Skeletal muscle satellite cell (primary cell): ENCODE measurements at regions not wholly inside any gene's neighbourhood (a gene's known extent, or its start where the extent isn't known, plus 50 kb on each side); places are given as distances from the start of the nearest gene placed in this dataset.

Experiments
- H3K27me3 ChIP-seq: 2 replicates; pipeline ENCODE4 v1.7.0; 2013; ENCODE audit warnings: low read length; ENCODE audit not compliant: control insufficient read depth, insufficient read depth
- H3K36me3 ChIP-seq: 2 replicates; pipeline ENCODE4 v1.7.0; 2013; ENCODE audit warnings: mild to moderate bottlenecking, control low read depth, low read length; ENCODE audit not compliant: insufficient read depth
- H3K4me1 ChIP-seq: 2 replicates; pipeline ENCODE4 v1.7.0; 2013; ENCODE audit warnings: low read length; ENCODE audit not compliant: control insufficient read depth, insufficient read depth
- H3K4me2 ChIP-seq: 2 replicates; pipeline ENCODE4 v1.7.0; 2013; ENCODE audit warnings: mild to moderate bottlenecking, low read length
- H3K4me3 ChIP-seq: 2 replicates; pipeline ENCODE4 v1.7.0; 2013; ENCODE audit warnings: low read length
- H3K9ac ChIP-seq: 2 replicates; pipeline ENCODE4 v1.7.0; 2013; ENCODE audit warnings: mild to moderate bottlenecking, low read depth, low read length, moderate library complexity
- H3K9me3 ChIP-seq: replicated peaks from 2 replicates; pipeline ENCODE4 v1.7.0; 2013; ENCODE audit warnings: mild to moderate bottlenecking, control low read depth, low read length

- H3K4me1 ChIP-seq = no peaks in the 10 kb centered on the region
- no peak overlapping the region for H3K4me3 ChIP-seq
- no peaks in the 10 kb centered on the region for H3K36me3 ChIP-seq
- no peaks in the 10 kb centered on the region for H3K27me3 ChIP-seq
- H3K4me2 ChIP-seq = no peak overlapping the region
- no peak overlapping the region for H3K9ac ChIP-seq
- H3K9me3 ChIP-seq = no peaks in the 10 kb centered on the region
These were observed 597.3 kb downstream of the PTPRU start for GRCh38 chr1:29833581-29833980.

GRCh38 chr1:29832936-29833335 is 596.6 kb downstream of the PTPRU start:
- H3K9me3 ChIP-seq = no peaks in the 10 kb centered on the region
- no peaks in the 10 kb centered on the region for H3K27me3 ChIP-seq

GRCh38 chr1:29832471-29832870 is 596.1 kb downstream of the PTPRU start:
- Histone ChIP-seq H3K4me1 (no peaks in the 10 kb centered on the region), H3K36me3 (no peaks in the 10 kb centered on the region), H3K4me2 (no peak overlapping the region), H3K4me3 (no peak overlapping the region), H3K9ac (no peak overlapping the region), H3K27me3 (no peaks in the 10 kb centered on the region), H3K9me3 (no peaks in the 10 kb centered on the region)

More at GRCh38 chr1:29832936-29833335, 596.6 kb downstream of the PTPRU start:
- H3K4me2 ChIP-seq = no peak overlapping the region
- no peaks in the 10 kb centered on the region for H3K4me1 ChIP-seq
- no peak overlapping the region for H3K9ac ChIP-seq
- H3K36me3 ChIP-seq = no peaks in the 10 kb centered on the region
- H3K4me3 ChIP-seq = no peak overlapping the region

GRCh38 chr1:29831500-29832117 is 595.3 kb downstream of the PTPRU start:
- Histone ChIP-seq H3K4me3 (no peak overlapping the region), H3K9me3 (no peaks in the 10 kb centered on the region), H3K4me2 (no peak overlapping the region), H3K36me3 (no peaks in the 10 kb centered on the region), H3K4me1 (no peaks in the 10 kb centered on the region), H3K27me3 (no peaks in the 10 kb centered on the region), H3K9ac (no peak overlapping the region)

- H3K36me3 ChIP-seq = no peaks in the 10 kb centered on the region
- no peak overlapping the region for H3K4me3 ChIP-seq
- H3K9ac ChIP-seq = no peak overlapping the region
- no peaks in the 10 kb centered on the region for H3K9me3 ChIP-seq
- no peaks in the 10 kb centered on the region for H3K27me3 ChIP-seq
- no peaks in the 10 kb centered on the region for H3K4me1 ChIP-seq
- H3K4me2 ChIP-seq = no peak overlapping the region
These were observed 594.6 kb downstream of the PTPRU start for GRCh38 chr1:29830916-29831315.

- no peak overlapping the region for H3K9ac ChIP-seq
- H3K4me1 ChIP-seq = no peaks in the 10 kb centered on the region
- H3K4me2 ChIP-seq = no peak overlapping the region
- H3K9me3 ChIP-seq = no peaks in the 10 kb centered on the region
- no peaks in the 10 kb centered on the region for H3K36me3 ChIP-seq
- no peaks in the 10 kb centered on the region for H3K27me3 ChIP-seq
- H3K4me3 ChIP-seq = no peak overlapping the region
These were observed 594.1 kb downstream of the PTPRU start for GRCh38 chr1:29830383-29830782.

GRCh38 chr1:29829448-29830344 is 593.4 kb downstream of the PTPRU start:
- Histone ChIP-seq H3K9me3 (no peaks in the 10 kb centered on the region), H3K36me3 (no peaks in the 10 kb centered on the region), H3K27me3 (no peaks in the 10 kb centered on the region), H3K4me1 (no peaks in the 10 kb centered on the region), H3K4me2 (no peak overlapping the region), H3K4me3 (no peak overlapping the region), H3K9ac (no peak overlapping the region)

GRCh38 chr1:29828526-29829447 is 592.5 kb downstream of the PTPRU start:
- Histone ChIP-seq H3K4me2 (no peak overlapping the region), H3K27me3 (no peaks in the 10 kb centered on the region), H3K9ac (no peak overlapping the region), H3K4me3 (no peak overlapping the region), H3K36me3 (no peaks in the 10 kb centered on the region), H3K9me3 (no peaks in the 10 kb centered on the region), H3K4me1 (no peaks in the 10 kb centered on the region)

GRCh38 chr1:29827801-29828525 is 591.6 kb downstream of the PTPRU start:
- H3K4me2 ChIP-seq = no peak overlapping the region
- H3K4me3 ChIP-seq = no peak overlapping the region
- H3K9me3 ChIP-seq = no peaks in the 10 kb centered on the region
- H3K36me3 ChIP-seq = no peaks in the 10 kb centered on the region
- H3K4me1 ChIP-seq = no peaks in the 10 kb centered on the region
- no peak overlapping the region for H3K9ac ChIP-seq
- H3K27me3 ChIP-seq = no peaks in the 10 kb centered on the region

GRCh38 chr1:29827237-29827750 is 591.0 kb downstream of the PTPRU start:
- Histone ChIP-seq H3K9me3 (no peaks in the 10 kb centered on the region), H3K4me2 (no peak overlapping the region), H3K4me3 (no peak overlapping the region), H3K27me3 (no peaks in the 10 kb centered on the region), H3K9ac (no peak overlapping the region), H3K36me3 (no peaks in the 10 kb centered on the region), H3K4me1 (no peaks in the 10 kb centered on the region)
